Endothelial cell of hepatic sinusoid (primary cell): ENCODE measurements at regions not wholly inside any gene's neighbourhood (a gene's known extent, or its start where the extent isn't known, plus 50 kb on each side); places are given as distances from the start of the nearest gene placed in this dataset.

ENCODE experiments used
- in situ Hi-C: cut with HindIII; loops from 2 replicates; pipeline ENCODE4 v1.10.0; 2017; ENCODE audit warnings: low sequenced_read_pairs

DNA sequence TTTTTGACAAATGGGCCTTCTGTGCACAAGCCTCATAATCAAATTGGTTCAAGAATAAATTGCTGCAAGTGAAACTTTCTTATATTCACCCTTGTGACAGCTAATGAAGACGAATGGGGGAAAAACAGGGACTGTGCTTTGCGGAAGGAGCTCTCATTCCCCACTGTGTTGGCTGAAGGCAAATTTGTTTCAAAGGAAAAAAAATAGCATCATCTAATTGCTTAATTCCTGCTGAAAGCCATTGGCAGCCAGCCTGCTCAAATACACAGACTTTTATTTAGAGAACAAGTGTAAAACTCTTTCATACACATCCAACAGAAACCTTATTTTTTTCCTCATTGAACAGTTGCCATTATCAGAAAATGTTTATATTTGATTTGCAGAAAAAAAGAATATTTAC, 172.3 kb downstream of the ARL6IP6 start:
- in situ Hi-C loops = no loop called here

DNA sequence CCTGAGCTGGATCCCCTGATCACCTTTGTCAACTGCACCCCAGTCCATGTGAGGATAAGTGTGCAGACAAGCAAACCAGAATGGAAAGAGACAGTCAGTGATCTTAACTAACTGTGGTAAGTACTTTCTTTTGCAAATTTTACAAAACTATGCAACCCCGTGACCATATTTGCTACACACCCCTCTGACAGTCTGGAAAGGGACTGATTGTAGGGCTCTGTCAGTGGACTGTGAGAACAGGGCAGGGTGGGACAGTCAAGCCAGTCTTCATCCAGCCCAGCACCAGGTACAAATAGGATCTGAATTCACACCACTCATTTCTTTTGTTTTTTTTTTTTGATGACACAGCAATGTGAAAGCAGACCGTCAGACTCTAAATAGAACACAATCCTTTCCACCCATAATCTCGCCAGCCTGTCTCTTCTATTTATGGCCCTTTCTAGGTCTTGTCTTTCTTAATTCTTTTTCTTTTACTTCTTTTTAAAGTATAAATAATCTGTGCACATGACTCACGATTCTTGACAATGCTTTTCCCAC, 165.6 kb downstream of the ARL6IP6 start:
- in situ Hi-C loops = no loop called here

DNA sequence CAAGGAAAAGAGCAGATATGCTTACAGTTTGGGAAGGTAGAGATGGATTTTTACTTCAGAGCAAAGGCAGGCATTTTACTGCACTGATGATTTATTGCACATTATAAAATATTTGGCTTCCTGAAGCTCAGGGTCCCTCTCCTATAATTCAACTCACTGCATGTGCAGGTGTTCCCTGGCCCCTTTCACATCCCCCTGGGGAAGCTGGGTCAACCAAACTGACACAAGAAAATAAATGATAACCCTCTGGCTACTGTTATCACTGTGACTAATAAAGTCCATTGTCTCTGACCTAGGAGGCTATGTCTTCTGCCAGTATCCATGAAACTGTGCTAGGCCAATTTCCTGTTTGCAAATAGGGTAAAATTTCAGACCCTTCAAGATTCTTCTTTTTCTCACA, 163.1 kb downstream of the ARL6IP6 start:
- in situ Hi-C loops = no loop called here

DNA sequence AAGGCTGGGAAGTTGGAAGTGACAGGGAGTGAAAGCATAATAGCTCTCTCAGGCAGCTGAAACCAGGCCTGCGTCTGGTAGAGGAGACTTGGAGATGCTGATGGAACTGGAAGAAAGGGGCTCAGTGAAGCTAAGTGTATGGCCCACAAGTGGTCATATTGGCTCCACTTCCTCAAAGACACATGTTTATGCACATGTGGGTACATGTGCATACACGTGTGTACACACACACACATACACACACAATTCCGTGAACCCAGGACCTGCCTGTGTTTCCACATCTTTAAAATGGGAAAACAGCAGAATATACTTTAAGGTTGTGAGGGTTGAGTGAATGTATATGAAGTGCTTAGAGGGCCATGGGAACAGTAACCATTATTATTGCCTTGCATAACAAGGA, 160.9 kb downstream of the ARL6IP6 start:
- in situ Hi-C loops = no loop called here

DNA sequence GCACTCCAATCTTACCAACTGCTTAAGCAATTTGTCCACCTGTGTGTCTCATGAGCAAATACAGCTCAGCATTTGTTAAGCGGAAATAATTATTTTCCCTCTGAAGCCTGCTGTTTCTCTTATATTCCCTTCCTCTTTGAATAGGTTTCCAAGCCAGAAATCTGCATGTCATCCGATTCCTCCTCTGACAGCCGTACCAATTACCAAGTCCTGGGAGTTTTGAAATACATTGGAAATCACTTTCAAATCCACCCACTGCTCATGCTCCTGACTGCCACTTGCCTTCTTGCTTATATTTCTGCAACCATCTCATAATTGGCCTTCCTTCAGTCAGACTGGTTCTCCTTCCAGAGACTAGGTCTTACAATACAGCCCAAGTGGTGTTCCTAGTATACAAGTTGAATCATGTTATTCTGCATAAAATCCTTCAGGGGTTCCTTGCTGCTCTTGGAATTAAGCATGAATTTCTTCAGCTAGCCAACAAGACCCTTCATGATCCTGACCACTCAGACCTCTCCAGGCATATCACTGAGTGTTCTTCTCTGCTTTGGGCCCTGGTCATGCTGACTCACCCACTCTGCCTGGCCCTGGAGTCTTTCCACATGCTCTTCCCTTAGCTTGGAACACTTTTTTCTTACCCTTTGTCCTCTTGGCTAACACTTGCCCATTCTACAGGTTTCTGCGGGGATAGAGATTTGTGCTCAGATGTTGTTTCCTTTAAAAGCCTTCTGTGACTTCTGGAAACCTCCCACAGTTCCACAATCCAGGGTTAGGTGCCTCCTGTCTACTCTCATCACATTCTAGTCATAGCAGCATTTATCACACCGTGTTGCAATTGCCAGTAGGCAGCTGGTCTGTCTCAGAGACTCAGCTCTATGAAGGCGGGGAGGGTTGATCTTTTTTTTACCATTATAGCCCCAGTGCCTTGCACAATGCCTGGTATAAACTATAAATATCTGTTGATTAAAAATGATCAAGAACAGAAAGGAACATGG, 157.6 kb downstream of the ARL6IP6 start:
- in situ Hi-C loops = no loop called here

DNA sequence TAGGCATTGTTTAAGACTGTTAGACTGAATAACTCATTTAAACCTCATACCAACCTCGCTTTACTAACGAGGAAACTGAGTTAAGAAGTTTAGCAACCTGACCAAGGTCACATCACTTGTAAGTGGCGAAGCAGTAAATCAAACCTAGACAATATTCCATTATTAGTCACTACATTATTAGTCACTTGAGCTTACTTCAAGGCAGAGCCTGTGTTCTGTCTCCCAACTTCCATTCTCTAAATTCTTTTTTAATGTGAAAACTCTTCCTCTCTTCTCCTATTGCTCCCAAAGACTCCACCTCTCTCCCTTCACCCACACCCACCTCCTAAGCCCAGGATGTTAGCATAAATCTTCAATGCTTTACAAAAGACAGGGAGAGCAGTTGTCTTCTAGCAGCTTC, 156.5 kb downstream of the ARL6IP6 start:
- in situ Hi-C loops = no loop called here

- in situ Hi-C loops = no loop called here
These were observed 151.8 kb downstream of the ARL6IP6 start for GRCh38 chr2:152870239-152870638.

GRCh38 chr2:152867397-152867796, 149.0 kb downstream of the ARL6IP6 start:
- in situ Hi-C loops = no loop called here

- in situ Hi-C loops = no loop called here
These were observed 146.3 kb downstream of the ARL6IP6 start for GRCh38 chr2:152864601-152865149.

GRCh38 chr2:152863826-152864225, 145.4 kb downstream of the ARL6IP6 start:
- in situ Hi-C loops = no loop called here

GRCh38 chr2:152861349-152861942, 143.0 kb downstream of the ARL6IP6 start:
- in situ Hi-C loops = no loop called here

DNA sequence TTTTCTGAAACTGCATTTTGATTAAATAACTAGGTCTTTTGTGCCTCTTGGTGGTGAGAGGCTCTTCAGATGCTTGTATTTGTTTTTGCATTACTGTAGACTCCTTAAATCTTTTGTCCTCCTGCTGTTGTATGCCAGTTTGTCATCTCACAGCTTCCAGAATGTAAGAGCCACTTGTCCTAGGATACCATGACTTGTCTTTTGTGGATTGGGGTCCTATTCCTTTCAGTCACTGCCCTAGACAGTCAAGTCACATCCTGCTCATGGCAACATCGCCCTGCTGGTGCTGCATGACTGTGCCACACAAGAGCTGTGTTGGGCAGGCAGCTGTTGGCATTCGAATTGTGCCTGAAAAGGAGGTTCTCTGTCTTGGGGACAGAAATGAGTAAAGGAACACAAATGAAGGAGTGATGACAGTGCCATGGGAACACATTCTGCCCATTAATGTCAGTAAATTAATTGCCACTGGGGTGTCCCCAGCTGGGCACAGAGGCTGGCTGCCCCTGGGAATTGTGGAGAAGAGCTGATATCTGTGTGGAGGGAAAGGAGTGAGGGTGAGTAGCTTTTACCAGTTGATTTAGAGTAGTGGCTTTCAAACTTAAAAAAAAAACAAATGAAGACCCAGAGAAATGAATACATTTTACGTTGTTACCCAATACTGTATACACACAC, 140.3 kb downstream of the ARL6IP6 start:
- in situ Hi-C loops = no loop called here

DNA sequence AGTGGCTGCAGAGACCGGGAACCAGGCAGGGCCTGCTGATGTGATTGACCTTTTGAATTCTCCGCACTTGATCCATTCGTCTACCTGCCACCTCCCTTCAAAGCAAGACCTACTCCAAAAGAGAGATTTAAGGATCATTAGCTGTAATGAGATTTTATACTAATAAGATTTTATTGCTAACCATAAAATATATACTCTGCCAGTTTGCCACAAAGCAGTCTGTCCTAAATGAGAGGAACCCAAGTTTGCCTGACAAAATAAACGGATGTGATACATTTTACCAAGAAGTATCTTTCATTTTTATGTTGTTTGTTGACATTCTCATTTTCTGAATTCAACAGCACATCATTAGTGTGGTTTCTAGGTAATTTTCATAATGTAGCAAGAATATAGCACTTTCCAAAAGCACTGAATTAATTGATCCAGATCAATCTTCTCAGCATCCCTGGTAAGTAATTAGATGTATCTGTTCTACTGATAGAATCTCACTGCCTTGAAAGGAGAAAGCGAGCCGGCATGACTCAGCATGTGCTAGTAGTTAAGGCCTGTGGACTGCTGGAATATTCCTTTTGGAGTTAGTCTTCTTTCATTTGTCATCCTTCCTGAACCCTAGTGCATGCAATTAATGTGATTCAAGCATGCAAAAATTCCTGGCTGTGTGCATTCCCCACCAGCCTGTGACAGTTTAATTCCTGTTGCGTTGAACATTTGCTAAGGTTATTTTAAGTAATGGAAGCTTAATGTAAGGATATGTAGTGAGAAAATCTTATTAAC, 128.5 kb downstream of the ARL6IP6 start:
- in situ Hi-C loops = no loop called here

DNA sequence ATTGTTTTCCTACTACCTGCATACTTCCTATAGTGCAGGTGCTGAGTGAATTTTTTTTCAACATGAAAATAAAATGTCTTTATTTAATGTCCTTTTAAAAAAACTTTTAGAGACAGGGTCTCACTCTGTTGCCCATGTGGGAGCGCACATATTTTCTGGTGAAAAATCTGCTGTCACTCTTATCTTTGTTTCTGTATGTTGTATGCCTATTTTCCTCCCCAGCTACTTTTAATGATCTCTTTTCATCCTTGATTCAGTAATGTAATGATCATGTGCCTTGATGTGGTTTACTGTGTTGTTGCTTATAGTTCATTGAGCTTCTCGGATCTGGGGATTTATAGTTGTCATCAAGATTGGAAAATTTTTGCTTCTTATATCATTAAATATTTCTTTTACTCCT, 117.3 kb downstream of the ARL6IP6 start:
- in situ Hi-C loops = no loop called here

GRCh38 chr2:152827944-152828343, 109.5 kb downstream of the ARL6IP6 start:
- in situ Hi-C loops = no loop called here

DNA sequence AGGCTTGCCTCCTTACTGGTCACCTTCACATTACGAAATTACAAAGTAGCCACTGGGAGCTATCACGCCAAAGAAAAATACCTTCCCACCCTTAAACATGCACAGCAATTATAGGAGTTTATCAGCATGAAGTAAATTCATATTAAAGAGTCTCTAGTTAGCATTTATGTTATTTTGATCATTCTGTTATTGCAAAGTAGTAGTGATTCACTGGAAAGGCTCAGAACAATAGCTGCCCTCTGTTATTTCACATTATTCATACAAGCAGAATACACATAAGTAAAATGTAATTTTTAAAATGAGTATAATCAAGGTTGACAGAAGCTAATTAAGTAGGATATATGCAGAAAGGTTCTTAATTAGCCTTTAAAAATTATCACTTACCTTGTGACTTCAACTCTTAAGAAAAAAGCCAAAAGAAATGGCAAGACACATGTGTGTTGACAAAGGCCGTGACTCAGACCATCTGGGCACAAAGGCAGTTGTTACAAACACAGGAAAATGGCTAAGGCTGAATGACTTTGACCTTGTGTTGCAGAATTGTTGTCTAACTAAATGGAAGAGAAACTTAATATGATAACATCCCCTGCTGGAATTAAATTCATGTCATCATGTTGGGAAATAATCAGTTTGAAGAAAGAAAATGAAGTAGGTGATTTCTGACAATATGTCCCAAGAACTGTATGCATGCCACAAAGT, 108.3 kb downstream of the ARL6IP6 start:
- in situ Hi-C loops = no loop called here

- in situ Hi-C loops = no loop called here
These were observed 107.4 kb downstream of the ARL6IP6 start for GRCh38 chr2:152825834-152826233.

GRCh38 chr2:152823905-152824304, 105.5 kb downstream of the ARL6IP6 start:
- in situ Hi-C loops = no loop called here

DNA sequence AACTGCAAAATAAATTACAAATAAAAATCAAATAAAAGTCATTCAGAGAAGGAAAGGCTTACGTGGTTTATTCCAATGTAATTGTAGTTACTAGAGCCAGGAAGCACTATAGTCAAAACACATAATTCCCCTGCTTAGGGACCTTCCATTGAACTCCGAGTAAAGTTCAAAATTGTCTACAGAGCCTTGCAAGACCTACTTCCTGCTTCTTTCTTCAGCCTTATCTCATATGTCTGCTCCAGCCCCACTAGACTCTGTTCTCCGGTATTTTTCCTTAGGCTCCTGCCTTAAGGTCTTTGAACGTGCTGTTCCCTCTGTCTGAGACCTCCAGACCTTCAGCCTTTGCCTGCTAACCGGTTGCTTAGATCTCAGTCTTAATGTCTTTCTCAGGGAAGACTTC, 104.3 kb downstream of the ARL6IP6 start:
- in situ Hi-C loops = no loop called here

DNA sequence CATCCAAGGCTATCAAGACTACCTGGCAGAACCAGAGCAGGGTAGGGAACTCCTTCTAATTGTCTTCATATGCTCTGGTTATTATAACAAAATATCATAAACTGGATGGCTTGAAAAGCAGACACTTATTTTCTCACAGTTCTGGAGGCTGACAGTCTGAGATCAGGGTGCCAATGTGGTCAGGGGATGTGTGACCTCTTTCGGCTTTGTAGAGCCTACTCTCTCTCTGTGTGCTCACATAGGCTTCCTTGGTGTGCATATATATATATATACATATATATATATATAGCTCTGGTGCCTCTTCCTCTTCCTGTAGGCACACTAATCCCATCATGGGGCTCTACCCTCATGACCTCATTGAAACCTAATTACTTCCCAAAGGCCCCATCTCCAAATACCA, 101.6 kb downstream of the ARL6IP6 start:
- in situ Hi-C loops = no loop called here
